Stimulated activated CD4-positive, alpha-beta T cell treated with anti-CD3 and anti-CD28 coated beads, Interleukin-2, amount 100 ng/mL, for 4 hours (primary cell): ENCODE measurements at regions not wholly inside any gene's neighbourhood (a gene's known extent, or its start where the extent isn't known, plus 50 kb on each side); places are given as distances from the start of the nearest gene placed in this dataset.

Experiments used
- DNase-seq: peaks from one replicate; pipeline ENCODE4 v3.0.0-alpha.2; 2020; ENCODE audit warnings: low read depth

DNA sequence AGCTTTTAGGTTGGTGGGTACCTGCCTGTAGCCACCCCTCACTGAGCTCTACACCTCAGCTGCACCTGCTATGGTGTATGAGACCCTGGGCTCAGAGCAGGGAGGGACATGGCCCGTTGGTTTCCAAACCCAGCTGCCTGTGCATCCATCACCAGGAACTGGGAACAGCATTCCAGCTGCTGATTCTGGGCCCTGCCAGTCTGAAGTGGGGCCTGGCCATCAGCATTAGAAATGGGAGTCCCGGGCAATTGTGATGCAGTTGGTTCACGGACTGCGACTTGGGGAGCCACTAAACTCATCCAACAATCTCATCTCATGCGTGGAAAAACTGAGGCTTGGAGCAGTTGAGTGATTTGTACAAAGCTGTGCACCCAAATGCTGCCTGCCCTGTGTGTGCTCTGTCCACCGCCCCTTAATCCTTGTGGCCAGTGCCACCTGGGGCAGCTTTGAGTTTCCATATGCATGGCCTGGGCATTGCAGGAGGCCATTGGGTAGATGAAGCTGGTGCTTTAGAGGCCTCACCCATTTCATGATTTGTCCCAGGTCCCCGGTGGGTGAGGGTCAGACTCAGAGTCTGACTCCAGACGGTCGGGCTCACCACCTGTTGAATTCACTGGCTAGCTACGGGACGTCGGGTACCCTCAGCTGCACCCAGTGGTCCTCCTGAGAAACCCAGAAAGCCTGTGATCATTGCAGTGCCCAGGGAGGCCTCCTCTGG lies 109.0 kb upstream of the SHH start:
- no peak for DNase-seq

DNA sequence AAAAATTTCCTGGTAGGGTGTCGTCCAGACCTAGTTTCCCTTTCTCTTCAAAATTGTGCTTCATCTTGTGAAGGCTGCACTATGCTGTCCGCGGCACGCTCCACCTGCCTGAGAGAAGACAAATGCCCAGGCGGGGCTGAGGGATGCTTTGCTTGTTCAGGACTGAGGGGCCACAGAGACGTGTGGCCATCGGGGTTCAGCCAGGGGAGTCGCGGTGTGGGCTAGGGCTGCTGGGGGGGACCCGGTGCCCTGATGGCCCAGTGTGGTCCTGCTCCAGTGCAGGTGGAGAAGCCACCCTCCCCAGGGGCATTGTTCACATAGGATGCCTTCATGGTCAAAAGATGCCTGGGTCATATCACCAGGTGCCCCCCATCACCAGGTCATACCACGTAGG lies 107.8 kb upstream of the SHH start:
- DNase-seq, result no peak

DNA sequence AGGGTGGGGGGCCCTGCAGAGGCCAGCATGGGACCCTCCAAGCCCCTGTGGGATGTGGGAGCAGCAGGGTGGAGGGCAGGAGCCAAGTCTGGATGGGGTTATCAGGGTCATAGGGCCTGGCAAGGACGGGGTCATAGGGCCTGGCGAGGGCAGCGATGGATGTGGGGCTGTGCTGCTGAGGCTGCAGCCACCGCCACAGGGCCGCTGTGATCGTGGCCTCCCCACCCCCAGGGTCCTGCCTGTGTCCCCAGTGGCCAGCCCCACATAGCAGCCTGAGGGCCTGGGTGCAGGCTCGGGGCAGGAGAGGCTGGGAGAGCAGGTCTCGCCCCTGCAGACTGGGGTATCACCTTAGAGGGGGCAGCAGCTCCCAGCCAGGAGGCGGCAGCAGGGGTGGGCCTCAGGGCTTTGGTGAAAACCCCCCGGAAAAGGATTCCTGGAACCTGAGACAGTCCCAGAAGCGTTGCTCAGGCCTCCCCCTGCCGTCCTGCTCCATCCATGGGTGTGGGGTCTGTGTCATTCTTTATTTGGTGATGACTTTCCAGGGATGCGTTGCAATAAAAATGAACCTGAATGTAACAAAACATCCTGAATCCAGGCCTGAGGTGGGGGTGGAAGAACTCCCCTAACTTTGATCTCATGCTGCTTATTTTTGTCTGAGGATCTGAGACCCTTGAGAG lies 107.3 kb upstream of the SHH start:
- no peak for DNase-seq

DNA sequence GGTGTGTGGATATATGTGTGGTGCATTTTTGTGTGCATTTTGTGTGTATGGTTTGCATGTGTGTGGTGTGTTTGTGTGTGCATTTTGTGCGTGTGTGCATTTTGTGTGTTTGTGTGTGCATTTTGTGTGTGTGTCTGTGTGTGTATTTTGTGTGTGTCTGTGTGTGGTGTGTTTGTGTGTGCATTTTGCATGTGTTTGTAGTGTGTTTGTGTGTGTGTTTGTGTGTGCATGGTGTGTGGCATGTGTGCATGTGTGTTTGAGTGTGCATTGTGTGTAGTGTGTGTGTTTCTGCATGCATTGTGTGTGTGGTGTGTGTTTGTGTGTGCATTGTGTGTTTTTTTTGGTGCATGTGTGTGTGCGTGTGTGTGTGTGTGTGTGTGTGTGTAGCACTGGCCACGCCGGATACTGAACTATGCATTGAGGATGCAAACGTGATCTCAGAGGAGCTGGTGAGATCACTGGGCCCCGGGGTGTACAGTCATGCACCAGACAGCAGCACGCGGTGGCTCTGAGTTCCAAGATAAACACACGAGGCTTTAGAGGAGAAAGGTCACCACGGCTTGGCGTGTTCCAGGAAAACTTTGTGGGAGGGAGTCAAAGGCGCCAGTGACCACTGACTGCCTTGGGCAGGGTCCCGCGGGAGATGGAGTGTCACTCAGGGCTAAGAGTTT lies 106.6 kb upstream of the SHH start:
- no peak for DNase-seq

DNA sequence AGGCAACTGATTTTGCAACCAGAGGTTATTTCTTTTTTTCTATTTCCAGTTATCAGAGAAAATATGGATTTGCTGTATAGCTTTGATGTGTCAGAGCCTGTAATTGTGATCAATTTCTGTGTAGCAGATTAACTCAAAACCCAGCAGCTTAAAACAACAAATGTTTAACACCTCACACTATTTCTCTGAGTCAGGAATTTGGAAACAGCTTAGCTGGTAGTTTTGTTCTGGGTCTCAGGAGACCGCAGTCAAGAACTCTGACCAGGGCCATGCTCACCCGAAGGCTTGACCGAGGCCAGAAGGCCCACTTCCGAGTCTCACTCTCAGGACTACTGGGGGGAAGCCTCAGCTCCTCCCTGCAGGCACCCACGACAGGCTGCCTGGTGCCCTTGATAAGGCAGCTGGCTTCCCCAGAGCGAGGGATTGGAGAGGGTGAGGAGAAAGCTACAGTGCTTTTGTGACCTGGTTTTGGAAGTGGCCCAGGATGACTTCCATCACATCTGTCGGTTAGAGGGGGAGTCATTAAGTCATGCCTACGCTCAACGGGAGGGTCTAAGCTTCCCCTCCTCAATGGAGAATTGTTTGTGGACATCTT lies 105.7 kb upstream of the SHH start:
- no peak for DNase-seq

DNA sequence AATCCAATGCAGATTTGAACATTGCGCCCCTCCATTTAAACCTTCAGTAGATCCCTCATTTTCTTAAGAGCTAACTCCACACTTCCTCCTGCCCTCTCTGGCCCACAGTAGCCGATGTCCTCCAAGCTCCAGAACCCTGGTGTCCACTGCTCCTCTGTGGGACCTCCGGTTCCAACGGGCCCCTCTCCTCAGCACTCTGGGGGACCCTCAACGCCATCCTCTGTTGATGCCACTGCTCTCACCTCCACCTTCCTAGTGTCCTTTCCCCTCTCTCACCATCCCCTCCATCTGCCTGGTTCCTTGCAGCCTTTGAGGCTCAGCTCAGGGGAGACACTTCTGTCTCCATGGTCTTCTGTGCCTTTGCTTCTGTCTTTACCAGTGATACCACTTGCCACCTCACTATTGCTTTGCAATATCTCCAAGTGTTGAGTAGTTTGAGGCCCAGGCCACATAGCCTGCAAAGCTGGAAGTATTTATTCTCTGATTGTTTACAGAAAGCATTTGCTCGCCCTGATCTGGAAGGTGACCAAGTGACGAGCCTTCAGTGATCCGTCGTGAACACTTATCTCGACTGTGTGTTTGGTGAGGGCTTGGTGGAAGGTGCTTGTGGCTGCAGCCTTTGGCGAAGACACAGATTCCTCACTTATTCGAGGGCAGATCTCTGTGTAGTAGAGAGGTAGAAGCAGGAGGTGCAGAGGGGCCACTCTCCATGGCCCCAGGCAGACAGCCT lies 104.8 kb upstream of the SHH start:
- no peak for DNase-seq

DNA sequence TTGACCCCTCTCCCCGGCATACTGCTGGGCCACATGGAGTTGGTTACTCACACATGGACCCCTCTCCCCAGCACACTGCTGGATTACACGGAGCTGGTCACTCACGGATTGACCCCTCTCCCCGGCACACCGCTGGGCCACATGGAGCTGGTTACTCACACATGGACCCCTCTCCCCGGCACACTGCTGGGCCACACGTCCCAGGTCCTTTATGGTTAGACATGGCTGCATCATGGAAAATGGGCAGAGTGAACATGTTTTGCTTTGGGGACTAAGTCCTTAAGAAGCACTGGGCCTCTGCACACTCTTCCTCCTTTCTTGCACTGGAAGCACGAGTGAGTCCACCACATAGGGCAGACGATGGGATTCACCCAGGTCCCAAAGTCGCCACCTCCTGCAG lies 102.1 kb upstream of the SHH start:
- DNase-seq, result no peak

DNA sequence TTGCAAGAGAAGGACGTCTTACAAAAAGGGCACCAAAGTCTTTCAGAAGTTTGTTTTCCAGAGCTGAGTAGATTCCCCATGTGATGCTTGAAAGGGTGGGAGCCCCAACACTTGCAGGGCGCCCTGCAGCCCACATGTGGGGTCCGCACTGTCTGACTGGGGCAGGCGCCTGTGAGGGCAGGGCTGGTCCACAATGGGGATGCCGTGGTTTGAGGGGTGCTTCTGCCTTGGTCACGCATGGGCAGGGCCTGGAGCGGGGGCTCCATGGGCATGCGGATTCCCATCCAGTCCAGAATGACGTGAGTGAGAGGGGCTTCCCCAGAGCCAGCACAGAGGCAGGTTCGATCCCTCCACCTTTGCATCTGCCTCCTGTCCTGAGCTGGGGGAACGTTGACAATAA lies 101.5 kb upstream of the SHH start:
- no peak for DNase-seq

DNA sequence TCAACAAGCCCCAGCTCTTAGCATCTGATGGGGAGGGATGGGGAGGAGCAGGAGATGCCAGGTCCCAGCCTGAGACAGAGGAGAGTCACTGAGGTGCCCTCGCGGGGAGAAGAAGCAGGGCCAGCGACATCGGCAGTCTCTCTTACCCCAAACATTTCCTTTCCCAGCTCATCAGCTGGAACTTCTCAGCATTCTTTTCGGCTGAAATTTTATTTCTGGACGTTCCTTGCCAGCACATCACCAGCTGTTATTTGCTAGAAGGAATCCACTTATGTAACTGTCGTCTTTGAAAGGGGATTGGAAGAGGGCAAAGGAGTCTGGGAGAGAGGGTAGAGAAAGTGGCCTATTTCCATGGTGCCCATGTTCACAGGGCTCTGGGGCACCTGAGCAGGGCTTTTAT lies 101.0 kb upstream of the SHH start:
- no peak for DNase-seq

DNA sequence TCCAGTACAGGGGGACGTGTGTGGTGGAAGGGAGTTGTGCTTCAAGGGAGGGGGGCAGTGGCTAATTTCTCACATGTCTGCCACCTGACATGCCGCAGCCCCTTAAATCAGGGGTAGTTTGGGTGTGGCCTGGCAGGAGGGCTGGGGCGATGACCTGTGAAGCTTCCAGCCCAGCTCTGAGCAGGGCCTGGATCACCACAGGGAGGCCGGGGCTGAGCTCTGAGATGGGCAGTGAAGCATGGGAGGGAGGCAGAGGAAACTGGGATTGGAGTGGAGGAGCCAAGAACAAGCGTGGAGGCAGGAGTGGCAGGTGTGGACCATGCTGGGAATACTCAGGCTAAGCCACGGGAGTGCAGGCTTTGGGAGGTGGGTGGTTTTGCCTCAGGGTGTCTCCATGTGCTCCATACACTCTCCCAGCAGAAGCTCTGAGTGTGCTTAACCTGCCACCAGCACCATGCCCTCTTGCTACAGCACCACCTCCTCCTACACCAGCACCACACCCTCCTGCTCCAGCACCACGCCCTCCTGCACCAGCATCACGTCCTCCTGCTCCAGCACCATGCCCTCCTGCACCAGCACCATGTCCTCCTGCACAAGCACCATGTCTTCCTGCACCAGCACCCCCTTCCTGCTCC lies 99.3 kb upstream of the SHH start:
- no peak for DNase-seq

DNA sequence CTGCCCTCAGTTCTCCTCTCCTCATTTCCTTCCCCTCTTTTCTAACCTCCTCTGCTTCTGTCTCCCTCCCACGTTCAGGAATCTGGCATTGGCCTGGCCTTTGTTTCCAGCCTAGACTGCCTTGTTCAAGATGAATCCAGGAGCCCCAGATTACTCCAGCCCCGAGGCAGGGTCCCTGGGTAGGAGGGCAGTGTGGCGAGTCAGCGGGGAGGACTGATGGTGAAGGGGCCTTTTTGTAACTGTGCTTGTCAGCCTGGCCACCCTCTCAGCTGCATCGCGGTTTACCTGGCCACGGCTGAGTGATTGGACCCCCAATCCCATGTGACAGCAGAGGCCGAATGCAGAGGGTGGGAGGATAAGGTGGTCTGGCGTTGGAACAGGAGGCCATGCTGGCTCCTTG lies 96.1 kb upstream of the SHH start:
- no peak for DNase-seq

DNA sequence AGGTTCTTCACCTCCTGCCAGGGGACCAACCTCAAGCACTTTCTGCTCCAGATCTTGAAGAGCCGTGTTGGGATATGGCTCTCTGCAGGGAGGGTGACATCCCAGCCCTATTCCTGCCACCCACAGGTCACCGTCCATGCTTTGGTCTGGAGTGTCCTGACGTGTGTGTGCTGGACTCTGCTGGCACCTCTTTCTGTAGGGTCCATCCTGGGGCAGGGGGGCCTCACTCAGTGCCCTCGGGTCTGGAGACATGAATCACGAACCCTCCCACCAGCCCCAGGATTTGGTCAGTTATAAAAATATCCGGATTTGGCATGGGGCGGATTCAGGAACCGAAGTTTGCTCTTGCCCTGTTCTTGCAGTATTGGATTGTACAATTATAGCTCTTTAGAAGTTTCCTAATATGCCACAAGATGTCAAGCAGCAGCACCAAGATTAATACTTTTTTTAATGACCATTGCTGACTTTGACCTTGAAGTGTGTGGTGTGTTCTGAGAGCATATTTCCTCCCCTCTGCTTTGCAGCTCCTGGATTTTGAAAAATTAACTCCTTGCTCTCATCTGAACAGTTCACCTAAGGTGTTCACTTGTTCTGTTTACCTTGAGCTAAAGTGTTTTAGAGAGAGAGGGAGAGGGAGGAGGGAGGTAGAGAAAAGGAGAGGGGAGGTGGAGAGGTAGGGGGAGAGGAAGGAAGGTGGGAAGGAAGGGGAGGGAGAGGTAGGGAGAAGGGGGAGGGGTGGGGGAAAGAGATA lies 95.4 kb upstream of the SHH start:
- no peak for DNase-seq

DNA sequence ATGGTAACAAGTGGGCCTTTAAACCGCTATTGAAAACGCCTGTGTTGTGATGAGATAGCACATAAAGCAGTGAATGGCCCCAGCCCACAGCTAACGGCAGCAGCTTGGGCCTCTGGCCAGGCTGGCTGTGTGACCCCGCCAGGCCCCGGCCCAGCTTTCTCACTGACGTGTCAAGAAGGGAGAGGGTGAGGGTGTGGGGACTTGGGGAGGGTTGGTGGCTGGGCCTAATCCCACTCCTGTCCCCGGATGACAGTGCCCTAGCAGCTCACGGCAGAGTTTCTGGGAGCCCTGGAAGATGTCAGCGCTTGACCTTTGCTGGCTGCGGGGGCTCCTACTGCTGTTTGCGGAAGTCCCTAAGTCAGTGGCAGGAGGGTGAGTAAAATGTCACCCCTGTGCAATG lies 88.9 kb upstream of the SHH start:
- DNase-seq, result no peak

DNA sequence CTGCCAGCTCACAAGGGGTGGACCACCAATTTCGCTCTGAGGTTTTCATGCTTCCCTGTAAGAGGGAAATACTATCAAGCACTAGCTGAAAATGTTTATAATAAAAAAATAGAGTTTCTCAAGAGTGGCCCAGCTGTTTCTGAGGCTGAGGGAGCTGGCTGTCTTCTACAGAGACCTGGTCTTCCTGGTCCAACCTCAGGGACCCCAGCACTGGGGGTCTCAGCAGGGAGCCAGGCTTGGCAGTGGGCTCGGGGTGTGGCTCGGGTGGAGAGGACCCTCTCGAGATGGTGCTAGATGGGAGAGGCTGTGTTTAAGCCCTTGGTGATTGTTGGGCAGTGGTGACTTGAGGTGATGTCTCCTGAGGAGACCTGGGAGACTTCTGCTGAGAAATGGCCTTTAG lies 87.3 kb upstream of the SHH start:
- no peak for DNase-seq

DNA sequence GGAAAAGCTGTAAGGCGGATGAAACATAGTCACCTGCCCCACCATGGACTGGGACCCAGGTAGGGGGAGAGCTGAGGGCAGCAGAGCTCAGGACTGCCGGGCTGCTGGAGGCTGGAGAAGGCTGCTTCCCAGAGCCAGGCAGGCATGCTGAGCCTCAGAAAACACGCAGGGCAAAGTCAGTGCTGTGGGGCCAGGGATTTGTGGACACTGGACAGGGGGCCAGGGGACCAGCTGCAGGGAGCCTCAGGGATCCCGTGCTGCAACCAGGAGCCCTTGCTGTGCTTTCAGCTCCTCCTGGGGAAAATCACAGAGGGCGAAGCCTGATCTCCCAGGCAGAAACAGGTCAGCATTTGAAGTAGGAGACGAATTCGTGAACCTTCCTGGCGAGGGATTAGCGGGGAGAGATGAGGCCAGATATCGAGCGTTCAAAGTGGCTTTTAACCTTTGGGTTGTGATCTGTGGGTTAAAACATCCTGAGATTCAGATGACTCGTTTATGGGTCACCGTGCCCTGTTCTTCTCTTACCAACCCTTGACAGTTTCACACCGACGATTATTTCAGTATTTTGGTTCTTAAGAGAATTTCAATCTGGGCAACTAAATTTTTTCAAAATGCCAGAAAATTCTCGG lies 85.6 kb upstream of the SHH start:
- no peak for DNase-seq

DNA sequence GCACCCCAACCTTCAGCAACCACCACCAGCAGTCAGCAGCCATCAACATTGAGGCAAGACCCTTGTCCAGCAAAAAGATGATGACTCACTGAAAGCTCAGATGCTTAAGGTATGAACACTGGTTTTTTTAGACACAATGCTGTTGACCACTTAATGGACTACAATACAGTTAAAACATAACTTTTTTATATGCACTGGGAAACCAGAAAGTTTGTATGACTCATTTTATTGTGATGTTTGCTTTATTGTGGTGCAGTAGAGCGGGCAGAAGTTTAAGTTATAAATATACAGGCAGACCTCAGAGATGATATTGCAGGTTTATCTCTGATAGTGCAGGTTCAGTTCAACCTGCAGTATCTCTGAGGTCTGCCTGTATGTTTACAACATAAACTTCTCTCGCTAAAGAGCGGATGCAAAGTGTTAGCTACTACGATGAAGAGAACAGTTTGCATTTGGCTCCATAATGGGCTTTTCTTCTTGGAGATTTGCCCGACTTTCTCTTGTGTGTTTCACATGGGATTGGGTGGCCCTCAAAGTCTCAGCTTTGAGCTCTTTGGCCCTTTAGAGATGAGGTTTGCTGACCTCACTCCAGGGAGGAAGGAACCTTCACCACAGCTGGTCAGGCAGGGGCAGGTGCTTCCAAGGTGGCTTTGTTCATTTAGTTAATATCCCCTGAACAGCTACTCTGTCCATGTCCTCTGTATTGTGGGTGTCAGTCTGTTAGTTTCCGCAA lies 84.4 kb upstream of the SHH start:
- DNase-seq, result no peak

DNA sequence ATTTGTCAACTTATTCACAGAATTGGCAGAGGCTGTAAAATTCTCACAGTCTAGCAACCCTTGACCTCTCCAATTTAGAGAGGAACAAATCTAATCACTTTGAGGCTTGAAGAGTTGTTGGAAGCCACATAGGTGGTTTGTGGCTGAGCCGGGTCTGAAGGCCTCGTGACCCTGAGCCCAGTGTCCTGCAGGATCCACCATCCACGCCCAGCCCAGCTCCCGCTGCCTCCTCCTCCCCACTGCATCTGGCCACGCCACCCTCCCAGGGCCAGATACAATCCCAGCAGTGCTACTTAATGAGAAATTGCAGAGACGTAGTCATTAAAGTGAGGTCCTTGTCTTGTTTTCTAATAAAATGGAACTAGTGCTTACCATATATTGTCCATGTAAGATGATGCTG lies 81.4 kb upstream of the SHH start:
- no peak for DNase-seq

DNA sequence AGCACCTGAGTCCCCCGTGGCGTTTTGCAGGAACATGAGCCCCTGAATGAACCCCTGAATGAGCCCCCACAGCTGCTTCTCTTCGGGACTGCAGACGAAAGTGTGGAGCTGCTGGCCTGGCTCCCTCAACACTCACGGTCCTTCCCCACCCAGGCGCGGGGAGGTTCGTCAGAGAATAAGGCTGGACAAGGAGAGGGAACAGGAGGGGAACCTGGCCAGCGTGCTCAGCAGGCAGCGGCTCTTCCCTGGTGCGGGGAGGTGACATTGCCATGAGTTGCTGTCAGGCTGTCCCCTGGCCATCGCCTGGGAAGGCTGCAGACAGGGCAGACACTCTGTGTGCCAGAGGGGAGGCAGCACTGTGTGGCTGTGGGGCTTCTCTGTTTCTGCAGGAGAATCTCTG lies 80.9 kb upstream of the SHH start:
- DNase-seq, result no peak

DNA sequence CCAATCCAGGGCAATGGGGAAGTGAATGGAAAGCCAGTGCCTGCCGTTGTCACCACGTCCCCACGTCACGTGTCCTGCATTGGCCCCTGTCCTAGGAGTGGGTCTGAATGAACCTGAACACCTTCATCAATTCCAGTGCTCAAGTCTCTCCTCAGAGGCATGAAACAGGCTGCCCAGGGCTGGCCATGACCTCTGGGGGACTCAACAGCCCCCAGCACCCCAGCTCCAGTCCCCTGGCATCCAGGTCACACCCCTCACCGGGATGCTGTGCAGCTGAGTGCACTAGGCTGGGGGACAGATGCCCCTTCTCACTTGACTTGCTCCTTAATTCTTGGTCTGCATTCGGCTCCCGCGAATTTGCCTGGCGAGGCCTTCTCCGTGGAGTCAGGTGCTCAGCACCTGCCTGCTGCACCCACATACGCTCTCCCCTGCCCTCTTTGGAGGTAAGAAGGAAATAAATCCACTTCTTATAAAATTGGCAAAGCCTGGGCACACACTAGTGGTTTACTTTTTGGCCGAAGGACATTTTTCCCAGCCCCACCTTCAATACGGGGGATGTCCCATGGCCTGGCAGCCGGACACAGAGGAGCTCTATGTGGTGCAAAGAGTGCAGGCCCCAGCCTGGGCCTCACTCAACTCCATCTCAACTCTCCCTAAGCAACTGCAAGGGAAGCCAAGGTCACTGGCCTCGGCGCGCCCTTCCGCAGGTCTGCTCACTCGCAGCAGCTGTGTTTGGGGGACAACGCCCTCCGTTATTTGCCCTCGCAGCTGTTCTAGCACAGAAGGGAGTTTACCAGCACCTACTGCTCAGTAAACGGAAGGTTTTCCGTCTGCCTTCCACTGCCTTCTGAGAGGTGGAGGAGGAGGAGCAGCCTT lies 77.6 kb upstream of the SHH start:
- no peak for DNase-seq
